GM04503 (cell line): ENCODE measurements at regions not wholly inside any gene's neighbourhood (a gene's known extent, or its start where the extent isn't known, plus 50 kb on each side); places are given as distances from the start of the nearest gene placed in this dataset.

ENCODE experiments used
- DNase-seq: peaks from one replicate; pipeline ENCODE4 v3.0.0-alpha.2; 2012; ENCODE audit warnings: low read depth

- peak; percentile 84 for DNase-seq
These were observed 119.3 kb upstream of the MDM1 start for GRCh38 chr12:68451261-68452077.

GRCh38 chr12:68452078-68452715 is 120.0 kb upstream of the MDM1 start:
- no peak for DNase-seq

GRCh38 chr12:68453278-68453677 is 121.1 kb upstream of the MDM1 start:
- no peak for DNase-seq

- no peak for DNase-seq
These were observed 121.7 kb upstream of the MDM1 start for GRCh38 chr12:68453876-68454275.

GRCh38 chr12:68454892-68455291 is 122.7 kb upstream of the MDM1 start:
- DNase-seq = no peak

DNA sequence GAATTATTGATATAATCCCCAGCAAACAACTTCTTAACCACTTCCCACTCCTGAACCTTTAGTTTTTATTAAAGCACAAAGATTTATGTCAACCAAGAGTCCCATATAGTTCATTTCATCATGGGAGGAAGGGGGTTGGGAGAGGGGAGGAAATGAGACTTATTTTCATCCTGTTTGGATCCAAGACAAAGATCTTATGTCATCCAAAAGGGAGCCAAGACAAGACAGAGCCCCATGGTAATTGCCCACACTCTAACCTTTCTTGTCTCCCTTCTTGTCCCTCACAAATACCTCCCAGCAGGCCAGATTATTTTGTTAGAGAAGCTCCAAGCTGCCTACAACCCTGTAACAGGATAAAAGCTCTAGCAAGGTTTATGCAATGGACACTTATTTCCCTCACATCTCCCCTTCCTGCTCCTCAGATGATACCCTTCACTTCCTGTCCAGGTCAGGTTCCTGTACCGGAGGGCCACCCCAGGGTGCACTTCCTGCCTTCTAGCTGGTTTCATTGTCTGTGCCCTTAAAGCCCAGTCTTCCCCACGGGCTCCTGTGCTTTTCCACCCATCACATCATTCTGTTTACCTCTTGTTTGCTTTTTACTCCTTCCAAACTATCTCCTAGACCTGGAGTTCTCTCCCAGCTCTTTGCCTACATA is 123.7 kb upstream of the MDM1 start:
- DNase-seq = no peak

- no peak for DNase-seq
These were observed 126.7 kb upstream of the MDM1 start for GRCh38 chr12:68458866-68459265.

GRCh38 chr12:68460236-68460635 is 128.1 kb upstream of the MDM1 start:
- no peak for DNase-seq

GRCh38 chr12:68461645-68462044 is 129.5 kb upstream of the MDM1 start:
- no peak for DNase-seq

DNA sequence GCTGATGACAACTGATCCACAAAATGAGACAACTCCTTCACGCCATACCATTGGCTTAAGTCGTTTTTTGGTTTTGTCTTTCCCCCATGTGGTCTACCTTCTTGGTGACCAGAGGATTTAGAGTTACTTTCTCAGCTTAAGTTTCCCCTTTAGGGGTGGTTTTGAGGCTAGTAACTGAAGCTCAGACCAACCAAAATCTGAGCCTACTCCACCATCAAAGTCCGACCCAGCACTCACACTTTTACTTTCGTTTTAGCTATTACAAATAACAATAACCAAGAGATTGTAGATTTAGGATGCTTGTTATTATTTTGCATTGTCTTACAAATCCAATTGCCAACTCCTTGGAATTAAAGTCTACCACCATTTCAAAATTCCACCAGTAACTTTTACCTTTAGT is 130.6 kb upstream of the MDM1 start:
- no peak for DNase-seq

- no peak for DNase-seq
These were observed 133.1 kb upstream of the MDM1 start for GRCh38 chr12:68465227-68465626.

DNA sequence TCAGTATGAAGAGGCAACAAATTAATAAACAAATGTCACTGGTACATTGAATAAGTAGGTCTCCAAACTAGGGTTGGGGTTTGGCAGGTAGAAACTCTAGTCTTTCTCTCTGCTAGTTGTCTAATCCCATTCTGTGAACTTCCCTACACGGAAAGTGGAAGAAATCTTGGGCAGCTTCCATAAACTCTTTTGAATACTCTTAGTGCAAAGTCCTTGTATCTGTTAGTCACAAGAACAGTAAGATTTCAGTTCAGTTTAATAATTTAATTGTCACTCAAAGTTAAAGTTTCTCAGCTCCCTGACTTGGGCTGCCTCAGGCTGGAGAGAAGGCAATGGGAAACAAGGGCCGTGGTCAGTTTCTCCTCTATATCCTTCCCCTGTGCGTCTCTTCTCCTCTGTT is 135.4 kb upstream of the MDM1 start:
- no peak for DNase-seq

- no peak for DNase-seq
These were observed 135.9 kb upstream of the MDM1 start for GRCh38 chr12:68468036-68468435.

DNA sequence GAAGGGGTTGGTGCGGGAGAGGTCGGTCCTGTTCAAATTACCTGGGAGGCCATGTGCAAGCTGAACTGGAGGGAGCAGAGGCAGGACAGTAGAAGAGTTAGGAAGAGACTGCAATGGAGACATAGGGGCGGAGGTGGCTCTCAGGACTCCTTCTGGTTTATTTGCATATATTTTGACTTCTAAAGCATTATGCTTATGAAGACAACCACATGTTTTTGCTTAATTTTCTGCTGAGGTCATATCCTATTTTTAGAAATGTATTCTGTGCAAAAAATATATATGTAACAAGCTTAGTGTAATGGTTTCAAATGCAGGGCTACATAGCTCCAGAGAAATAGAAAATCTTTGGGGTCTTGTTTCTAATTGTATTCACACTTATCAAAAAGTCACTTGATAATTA is 137.0 kb upstream of the MDM1 start:
- no peak for DNase-seq

DNA sequence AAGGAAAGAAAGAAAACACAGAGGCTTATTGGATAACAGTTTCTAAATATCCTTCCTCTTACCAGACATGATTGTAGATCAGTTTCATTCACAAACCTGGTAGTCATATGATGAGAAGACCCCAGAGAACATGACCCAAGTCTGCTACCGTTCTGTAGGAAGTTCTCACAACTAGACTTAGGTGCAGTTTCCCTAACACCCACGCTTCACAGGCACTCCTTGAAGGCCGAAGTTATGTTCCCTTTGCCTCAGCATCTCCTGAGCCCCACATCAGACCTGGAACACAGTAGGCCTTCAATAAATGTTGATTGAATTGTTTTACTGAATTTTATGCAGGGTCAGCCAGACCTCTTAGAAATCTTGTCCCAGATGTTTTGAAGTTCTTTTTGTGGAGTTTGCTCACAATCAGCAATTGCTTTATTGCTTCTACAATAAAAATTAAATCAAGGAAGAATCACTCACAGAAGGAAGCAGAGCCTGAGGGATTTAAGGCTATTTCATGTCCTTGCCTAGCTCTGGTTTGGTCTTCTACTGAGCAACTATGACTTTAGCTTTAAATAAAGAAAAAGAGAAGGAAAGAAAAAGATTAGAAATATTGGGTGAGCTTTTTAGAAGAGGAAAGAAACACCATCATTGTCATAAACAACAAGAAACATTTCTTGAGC is 138.6 kb upstream of the MDM1 start:
- no peak for DNase-seq

DNA sequence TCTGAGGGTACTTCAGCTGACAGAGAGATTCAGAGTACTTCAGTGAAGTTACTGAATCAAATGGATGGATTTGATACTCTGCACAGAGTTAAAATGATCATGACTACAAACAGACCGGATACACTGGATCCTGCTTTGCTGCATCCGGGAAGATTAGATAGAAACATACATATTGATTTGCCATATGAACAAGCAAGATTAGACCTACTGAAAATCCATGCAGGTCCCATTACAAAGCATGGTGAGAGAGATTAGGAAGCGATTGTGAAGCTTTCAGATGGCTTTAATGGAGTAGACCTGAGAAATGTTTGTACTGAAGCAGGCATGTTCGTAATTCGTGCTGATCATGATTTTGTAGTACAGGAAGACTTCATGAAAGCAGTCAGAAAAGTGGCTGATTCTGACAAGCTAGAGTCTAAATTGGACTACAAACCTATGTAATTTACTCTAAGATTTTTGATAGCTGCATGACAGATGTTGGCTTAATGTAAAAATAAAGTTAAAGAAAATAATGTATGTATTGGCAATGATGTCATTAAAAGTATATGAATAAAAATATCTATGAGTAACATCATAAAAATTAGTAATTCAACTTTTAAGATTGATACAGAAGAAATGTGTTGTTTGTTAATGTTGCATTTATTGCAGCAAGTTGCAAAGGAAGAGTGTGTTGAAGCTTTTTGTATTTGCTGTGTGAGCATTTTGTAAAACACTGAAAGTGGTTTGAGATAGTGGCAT is 136.1 kb upstream of the RAP1B start:
- no peak for DNase-seq

GRCh38 chr12:68476794-68477193 is 133.9 kb upstream of the RAP1B start:
- DNase-seq = no peak

GRCh38 chr12:68477261-68477772 is 133.4 kb upstream of the RAP1B start:
- no peak for DNase-seq

GRCh38 chr12:68477906-68478305 is 132.8 kb upstream of the RAP1B start:
- no peak for DNase-seq

DNA sequence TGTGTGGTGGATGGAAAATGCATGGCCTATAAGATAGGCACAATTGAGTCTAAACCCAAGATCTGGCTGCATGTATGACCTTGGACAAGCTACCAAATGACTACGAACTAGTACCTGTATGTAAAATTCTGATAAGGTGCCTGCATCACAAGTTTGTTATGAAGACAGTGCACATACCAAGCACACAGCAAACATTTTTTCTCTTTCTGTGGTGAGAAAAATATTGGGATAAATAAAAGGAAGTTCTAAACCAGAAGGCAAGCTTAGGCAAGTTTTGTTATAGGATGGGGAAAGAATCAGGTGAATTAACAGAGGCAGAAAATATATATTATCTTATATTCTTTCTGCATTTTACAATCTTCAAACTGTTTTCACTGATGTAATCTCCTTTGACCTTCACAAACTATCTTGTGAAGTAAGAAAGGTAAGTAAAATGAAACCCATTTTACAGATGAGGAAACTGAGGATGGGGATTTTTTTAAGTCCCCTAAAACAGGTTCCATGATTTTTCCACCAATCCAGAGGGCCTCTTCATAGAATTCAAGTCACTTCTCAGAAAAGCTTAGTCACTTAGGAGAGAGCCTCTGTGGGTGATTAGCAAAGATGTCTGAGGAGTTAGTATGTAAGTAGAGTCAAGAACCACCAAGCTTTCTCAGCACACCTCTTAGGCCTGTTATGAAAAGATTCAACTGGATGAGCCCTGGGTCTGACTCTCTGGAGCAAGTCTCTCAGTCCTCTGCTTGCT is 132.0 kb upstream of the RAP1B start:
- no peak for DNase-seq

DNA sequence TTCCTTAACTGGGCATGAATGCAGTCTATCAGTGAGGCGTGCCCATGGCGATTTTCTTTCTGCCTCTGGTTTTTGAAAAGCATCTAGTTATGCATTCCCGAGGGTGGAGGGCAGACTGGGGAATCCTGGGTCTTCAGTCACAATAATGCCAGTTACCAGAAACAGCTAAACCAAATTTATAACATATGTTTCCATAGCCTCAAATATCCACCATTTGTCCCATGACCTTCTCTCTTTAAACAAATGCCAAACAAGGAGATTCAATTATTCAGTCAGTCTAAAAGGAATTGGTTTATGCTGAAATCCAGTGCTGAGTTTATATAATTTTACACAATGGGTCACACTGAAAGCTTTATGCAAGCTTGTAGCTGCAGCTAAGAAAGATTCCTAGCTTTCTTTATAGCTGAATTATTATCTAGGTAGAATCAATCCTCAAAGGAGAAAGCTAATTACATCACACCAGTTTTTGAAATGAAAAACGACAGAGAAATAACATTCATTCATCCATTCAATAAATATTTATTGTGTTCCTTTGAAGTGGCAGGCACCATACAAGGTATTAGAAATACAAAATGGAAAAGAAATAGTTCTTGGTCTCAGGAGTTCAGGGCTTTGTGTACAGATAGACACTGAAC is 131.3 kb upstream of the RAP1B start:
- DNase-seq = peak; percentile 71
